HG02571 (cell line): ENCODE measurements at regions not wholly inside any gene's neighbourhood (a gene's known extent, or its start where the extent isn't known, plus 50 kb on each side); places are given as distances from the start of the nearest gene placed in this dataset.
"Not testable (repeated sequence)": the region's sequence is repeated elsewhere in the genome, so short reads cannot be mapped to it uniquely, and the experiment has no call there.

Experiments
- ATAC-seq: cut with Tn5 transposase; IDR thresholded peaks from one replicate; pipeline ENCODE4 v1.9.1; 2021; ENCODE audit warnings: mild to moderate bottlenecking, moderate library complexity; ENCODE audit not compliant: unreplicated experiment

DNA sequence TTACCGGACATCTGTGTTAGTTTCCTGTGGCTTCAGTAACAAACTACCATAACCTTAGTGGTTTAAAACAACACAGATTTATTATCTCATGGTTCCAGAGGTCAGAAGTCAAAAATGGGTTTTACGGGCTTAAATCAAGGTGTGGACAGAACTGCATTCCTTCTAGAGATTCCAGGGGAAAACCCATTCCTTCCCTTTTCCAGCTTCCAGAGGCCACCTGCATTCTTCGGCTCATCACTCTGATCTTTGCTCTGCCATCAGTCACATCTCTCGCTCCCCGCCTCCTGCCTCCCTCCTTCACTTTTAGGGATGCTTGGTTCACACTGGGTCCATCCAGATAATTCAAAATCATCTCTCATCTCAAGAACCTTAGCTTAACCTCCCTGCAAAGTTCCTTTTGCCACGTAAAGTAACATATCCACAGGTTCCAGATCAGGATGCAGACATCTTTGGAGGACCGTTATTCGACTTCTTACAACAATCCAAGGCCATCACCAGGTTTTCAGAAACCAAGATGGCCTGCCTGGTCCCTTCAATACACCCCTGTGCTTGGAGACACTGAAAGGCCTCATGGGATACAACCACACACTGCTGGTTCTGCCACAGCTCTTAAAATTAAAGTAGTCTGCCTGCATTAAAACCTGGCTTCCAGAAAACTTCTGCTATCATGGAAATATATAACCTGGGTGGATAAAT is 225.9 kb upstream of the MYO3A start:
- no peak for ATAC-seq

- ATAC-seq, result no peak
Measured at GRCh38 chr10:25713894-25714240, 220.2 kb upstream of the MYO3A start.

GRCh38 chr10:25724241-25724640 is 209.8 kb upstream of the MYO3A start:
- ATAC-seq, result no peak

GRCh38 chr10:25725917-25726716 is 207.9 kb upstream of the MYO3A start:
- peak; percentile 70 for ATAC-seq

DNA sequence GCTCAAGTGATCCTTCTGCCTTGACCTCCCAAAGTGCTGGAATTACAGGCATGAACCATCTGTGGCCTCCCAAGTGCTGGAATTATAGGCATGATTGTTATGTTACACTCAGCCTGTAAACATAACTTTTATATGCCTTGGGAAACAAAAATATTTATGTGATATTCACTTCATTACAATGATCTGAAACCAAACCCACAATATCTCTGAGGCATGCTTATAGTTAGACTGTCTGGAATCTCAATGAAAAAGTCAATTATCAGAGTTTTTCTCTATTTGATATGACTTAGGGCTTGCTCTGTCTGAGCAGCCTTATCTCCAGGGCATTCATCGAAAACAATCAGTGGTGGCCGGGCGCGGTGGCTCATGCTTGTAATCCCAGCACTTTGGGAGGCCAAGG is 195.3 kb upstream of the MYO3A start:
- no peak for ATAC-seq

DNA sequence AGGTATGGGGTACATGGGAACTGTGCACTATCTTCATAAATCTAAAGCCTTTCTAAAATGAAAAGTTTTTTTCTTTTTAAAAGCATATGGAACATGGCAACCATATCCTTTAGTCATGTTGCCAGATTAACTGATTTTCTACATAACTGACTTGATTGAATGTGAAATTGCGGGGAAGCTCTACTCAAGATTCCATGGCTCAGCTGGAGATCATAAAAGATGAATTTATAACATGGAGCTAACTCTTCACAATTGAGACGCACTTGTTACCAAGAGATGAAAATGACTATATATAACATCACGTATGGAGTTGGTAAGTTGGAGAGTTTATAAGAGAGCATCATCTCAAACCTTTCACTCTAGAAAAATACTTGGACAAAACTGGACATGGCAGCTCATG is 190.2 kb upstream of the MYO3A start:
- ATAC-seq, result no peak

GRCh38 chr10:25744574-25744973 is 189.5 kb upstream of the MYO3A start:
- no peak for ATAC-seq

- no peak for ATAC-seq
Measured at GRCh38 chr10:25745976-25746375, 188.1 kb upstream of the MYO3A start.

GRCh38 chr10:25747084-25747483 is 186.9 kb upstream of the MYO3A start:
- no peak for ATAC-seq

- no peak for ATAC-seq
Measured at GRCh38 chr10:25748509-25748908, 185.5 kb upstream of the MYO3A start.

GRCh38 chr10:25753776-25754175 is 180.3 kb upstream of the MYO3A start:
- ATAC-seq, result no peak

DNA sequence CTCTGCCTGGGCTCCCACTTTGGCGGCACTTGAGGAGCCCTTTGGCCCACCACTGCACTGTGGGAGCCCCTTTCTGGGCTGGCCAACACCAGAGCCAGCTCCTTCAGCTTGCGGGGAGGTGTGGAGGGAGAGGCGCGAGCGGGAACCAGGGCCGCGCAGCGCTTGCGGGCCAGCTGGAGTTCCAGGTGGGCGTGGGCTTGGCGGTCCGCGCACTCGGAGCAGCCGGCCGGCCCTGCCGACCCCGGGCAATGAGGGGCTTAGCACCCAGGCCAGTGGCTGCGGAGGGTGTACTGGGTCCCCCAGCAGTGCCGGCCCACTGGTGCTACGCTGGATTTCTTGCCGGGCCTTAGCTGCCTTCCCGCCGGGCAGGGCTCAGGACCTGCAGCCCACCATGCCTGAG is 178.2 kb upstream of the MYO3A start:
- not testable (repeated sequence) for ATAC-seq

- no peak for ATAC-seq
Measured at GRCh38 chr10:25756784-25757183, 177.2 kb upstream of the MYO3A start.

GRCh38 chr10:25758041-25758457 is 176.0 kb upstream of the MYO3A start:
- no peak for ATAC-seq

DNA sequence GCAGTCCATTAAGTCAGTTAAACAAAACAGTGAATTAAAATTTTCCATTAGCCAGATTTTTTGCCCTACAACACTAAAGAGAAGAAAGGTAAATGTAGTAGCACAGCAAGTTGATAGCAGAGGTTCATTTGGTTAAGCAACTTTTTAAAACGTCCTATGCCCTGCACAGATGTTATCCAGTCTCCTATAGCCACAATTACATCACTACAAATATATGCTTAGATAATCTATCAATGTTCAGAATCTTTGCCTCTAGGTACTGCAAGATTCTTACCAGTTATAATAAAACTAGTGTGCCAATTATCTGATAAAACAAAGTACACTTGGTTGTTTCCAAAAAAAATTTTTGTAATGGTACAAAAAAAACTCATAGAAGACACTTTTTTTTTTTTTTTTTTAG is 175.5 kb upstream of the MYO3A start:
- no peak for ATAC-seq

DNA sequence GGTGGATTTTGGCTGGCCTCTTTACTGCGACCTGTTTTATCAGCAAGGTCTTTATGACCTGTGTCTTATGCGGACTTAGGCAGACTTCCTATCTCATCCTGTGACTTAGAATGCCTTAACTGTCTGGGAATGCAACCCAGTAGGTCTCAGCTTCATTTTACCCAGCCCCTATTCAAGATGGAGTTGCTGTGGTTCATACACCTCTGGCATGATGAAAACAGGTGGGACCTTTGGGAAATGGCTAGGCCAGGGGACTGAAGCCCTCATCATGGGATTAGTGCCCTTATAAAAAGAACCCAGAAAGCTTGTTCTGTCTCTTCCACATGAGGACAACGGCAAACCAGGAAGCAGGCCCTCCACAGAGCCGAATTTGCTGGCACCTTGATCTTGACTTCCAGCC is 172.1 kb upstream of the MYO3A start:
- no peak for ATAC-seq

- no peak for ATAC-seq
Measured at GRCh38 chr10:25766213-25766612, 167.8 kb upstream of the MYO3A start.

- no peak for ATAC-seq
Measured at GRCh38 chr10:25766687-25767221, 167.3 kb upstream of the MYO3A start.

GRCh38 chr10:25768167-25768566 is 165.9 kb upstream of the MYO3A start:
- no peak for ATAC-seq

DNA sequence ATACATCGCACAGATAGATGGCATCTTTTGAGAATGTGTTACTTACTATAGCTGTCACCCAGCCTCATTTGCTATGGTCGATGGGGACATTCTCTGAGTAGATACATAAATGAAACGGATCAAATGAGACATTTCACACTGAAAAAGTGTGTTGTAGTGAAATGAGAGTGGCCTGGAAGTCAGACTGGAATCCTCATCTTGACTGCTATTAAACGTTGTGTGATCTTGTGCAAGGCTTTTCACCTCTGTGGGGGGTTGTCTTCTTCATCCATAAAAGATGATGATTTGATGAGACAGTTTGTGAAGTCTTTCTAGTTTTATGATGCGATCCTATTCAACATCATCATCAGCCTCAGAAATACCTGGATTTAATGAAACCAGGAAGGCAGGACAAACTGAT is 155.4 kb upstream of the MYO3A start:
- ATAC-seq, result no peak

DNA sequence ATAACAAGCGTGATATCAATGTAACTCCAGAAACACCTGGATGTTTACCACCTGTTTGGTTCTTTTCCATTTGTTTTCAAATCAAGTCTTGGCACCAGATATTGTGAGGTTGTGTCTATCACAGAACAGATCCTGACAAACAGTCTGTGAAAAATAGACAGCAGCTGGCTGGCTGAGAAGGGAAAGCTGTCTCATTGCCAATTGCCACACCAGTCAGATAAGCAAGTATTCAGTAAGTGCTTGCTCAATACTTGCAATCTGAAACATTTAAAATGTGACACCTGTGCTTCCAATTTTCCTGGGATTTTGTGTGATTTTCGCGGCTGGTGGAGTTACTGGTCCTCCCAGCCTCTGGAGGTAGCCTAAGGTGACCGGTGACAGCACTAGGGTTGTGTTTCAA is 147.9 kb upstream of the MYO3A start:
- ATAC-seq, result no peak

- no peak for ATAC-seq
Measured at GRCh38 chr10:25786899-25787298, 147.1 kb upstream of the MYO3A start.
